Left lobe of liver (tissue), 2 donors: ENCODE measurements at regions not wholly inside any gene's neighbourhood (a gene's known extent, or its start where the extent isn't known, plus 50 kb on each side); places are given as distances from the start of the nearest gene placed in this dataset.
A peak's percentile ranks its signal among the peaks of the same experiment; 100 is the strongest.

Experiments
- ATAC-seq: fragments of 200-7000 bp; cut with Tn5 transposase; one replicate; pipeline ENCODE4 v1.9.1; 2020; ENCODE audit warnings: mild to moderate bottlenecking, moderate library complexity
- DNase-seq: peaks from one replicate; pipeline ENCODE4 v3.0.0-alpha.2; 2020; ENCODE audit warnings: low spot score
- donor health status: DM: no; HTN: no; CAD: no; lungs with moderate emphysema.
- donor health status: DM: no; HTN: yes; CAD: no.

GRCh38 chr6:122302067-122302466 is 97.4 kb upstream of the HSF2 start:
- ATAC-seq (no peak), DNase-seq (no peak)

- no peak for DNase-seq
Measured at GRCh38 chr6:122307577-122307976, 91.9 kb upstream of the HSF2 start.

GRCh38 chr6:122308074-122308473 is 91.4 kb upstream of the HSF2 start:
- ATAC-seq: no peak
- DNase-seq: no peak

More at GRCh38 chr6:122307577-122307976, 91.9 kb upstream of the HSF2 start:
- no peak for ATAC-seq

- DNase-seq (no peak), ATAC-seq (no peak)
Measured at GRCh38 chr6:122315842-122316241, 83.6 kb upstream of the HSF2 start.

GRCh38 chr6:122322824-122323223 is 76.6 kb upstream of the HSF2 start:
- DNase-seq: no peak
- peak; percentile 45 for ATAC-seq

- DNase-seq (no peak), ATAC-seq (no peak)
Measured at GRCh38 chr6:122323361-122323760, 76.1 kb upstream of the HSF2 start.

- DNase-seq (no peak), ATAC-seq (no peak)
Measured at GRCh38 chr6:122330315-122330714, 69.1 kb upstream of the HSF2 start.

- no peak for ATAC-seq
- DNase-seq: no peak
Measured at GRCh38 chr6:122337645-122338044, 61.8 kb upstream of the HSF2 start.

- ATAC-seq (no peak), DNase-seq (no peak)
Measured at GRCh38 chr6:122339661-122340060, 59.8 kb upstream of the HSF2 start.

- DNase-seq (no peak), ATAC-seq (no peak)
Measured at GRCh38 chr6:122347280-122347679, 52.2 kb upstream of the HSF2 start.

- DNase-seq: no peak
- no peak for ATAC-seq
Measured at GRCh38 chr6:122347751-122348150, 51.7 kb upstream of the HSF2 start.
